ENCODE measurements at regions not wholly inside any gene's neighbourhood (a gene's known extent, or its start where the extent isn't known, plus 50 kb on each side); places are given as distances from the start of the nearest gene placed in this dataset.

- no peak for DNase-seq (ENCODE audit: low spot score)
- Histone ChIP-seq H3K27ac (ENCODE audit: low read depth, low read length, poor library complexity, severe bottlenecking) (no peak overlapping the region), H4K20me1 (ENCODE audit: insufficient read depth, low read length) (no peaks in the 10 kb centered on the region), H3K36me3 (ENCODE audit: insufficient read depth, low read length) (no peaks in the 10 kb centered on the region), H3K4me3 (ENCODE audit: low read depth, low read length, poor library complexity, severe bottlenecking) (no peak overlapping the region), H3K4me1 (ENCODE audit: insufficient read depth, low read length, poor library complexity, severe bottlenecking) (no peaks in the 10 kb centered on the region), H3K4me2 (ENCODE audit: low read length) (no peak overlapping the region), H3K9me3 (ENCODE audit: low read length) (no peaks in the 10 kb centered on the region), H3K9me2 (ENCODE audit: insufficient read depth, low read length) (no peaks in the 10 kb centered on the region), H3K79me2 (ENCODE audit: insufficient read depth, low read depth, low read length) (no peaks in the 10 kb centered on the region), H2AFZ (ENCODE audit: low read length) (no peak overlapping the region)
- TF ChIP-seq, protein P1, sequence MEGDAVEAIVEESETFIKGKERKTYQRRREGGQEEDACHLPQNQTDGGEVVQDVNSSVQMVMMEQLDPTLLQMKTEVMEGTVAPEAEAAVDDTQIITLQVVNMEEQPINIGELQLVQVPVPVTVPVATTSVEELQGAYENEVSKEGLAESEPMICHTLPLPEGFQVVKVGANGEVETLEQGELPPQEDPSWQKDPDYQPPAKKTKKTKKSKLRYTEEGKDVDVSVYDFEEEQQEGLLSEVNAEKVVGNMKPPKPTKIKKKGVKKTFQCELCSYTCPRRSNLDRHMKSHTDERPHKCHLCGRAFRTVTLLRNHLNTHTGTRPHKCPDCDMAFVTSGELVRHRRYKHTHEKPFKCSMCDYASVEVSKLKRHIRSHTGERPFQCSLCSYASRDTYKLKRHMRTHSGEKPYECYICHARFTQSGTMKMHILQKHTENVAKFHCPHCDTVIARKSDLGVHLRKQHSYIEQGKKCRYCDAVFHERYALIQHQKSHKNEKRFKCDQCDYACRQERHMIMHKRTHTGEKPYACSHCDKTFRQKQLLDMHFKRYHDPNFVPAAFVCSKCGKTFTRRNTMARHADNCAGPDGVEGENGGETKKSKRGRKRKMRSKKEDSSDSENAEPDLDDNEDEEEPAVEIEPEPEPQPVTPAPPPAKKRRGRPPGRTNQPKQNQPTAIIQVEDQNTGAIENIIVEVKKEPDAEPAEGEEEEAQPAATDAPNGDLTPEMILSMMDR (conservative IDR thresholded peaks at IDR 0.05; ENCODE audit: low read length), result no peak
- TF ChIP-seq EZH2phosphoT487 (IDR thresholded peaks at IDR 0.05; ENCODE audit: borderline replicate concordance, low read depth, low read length), result no peak
- ChIA-PET POLR2A (no interaction called here), CTCF (ENCODE audit: unreplicated experiment) (no interaction called here)
- intact Hi-C loops (cut with micrococcal nuclease; ENCODE audit: unreplicated experiment), result no loop called here
- BruUV-seq (replicated peaks), result no TSS peak
Observed at GRCh38 chr18:64986906-64987495, 763.8 kb upstream of the CDH7 start.

- intact Hi-C loops (cut with micrococcal nuclease; ENCODE audit: unreplicated experiment), result no loop called here
- Histone ChIP-seq H2AFZ (ENCODE audit: low read length) (no peak overlapping the region), H3K79me2 (ENCODE audit: insufficient read depth, low read depth, low read length) (no peaks in the 10 kb centered on the region), H3K36me3 (ENCODE audit: insufficient read depth, low read length) (no peaks in the 10 kb centered on the region), H3K9me3 (ENCODE audit: low read length) (no peaks in the 10 kb centered on the region), H3K9me2 (ENCODE audit: insufficient read depth, low read length) (no peaks in the 10 kb centered on the region), H3K4me2 (ENCODE audit: low read length) (no peak overlapping the region), H4K20me1 (ENCODE audit: insufficient read depth, low read length) (no peaks in the 10 kb centered on the region), H3K27ac (ENCODE audit: low read depth, low read length, poor library complexity, severe bottlenecking) (no peak overlapping the region), H3K4me3 (ENCODE audit: low read depth, low read length, poor library complexity, severe bottlenecking) (no peak overlapping the region), H3K4me1 (ENCODE audit: insufficient read depth, low read length, poor library complexity, severe bottlenecking) (no peaks in the 10 kb centered on the region)
- TF ChIP-seq EZH2phosphoT487 (IDR thresholded peaks at IDR 0.05; ENCODE audit: borderline replicate concordance, low read depth, low read length), result no peak
- TF ChIP-seq, protein P1 (conservative IDR thresholded peaks at IDR 0.05; ENCODE audit: low read length), result no peak
- BruUV-seq (replicated peaks), result no TSS peak
- ChIA-PET POLR2A (no interaction called here), CTCF (ENCODE audit: unreplicated experiment) (no interaction called here)
- DNase-seq (ENCODE audit: low spot score), result no peak
Observed at GRCh38 chr18:64983497-64984238, 767.1 kb upstream of the CDH7 start.

- TF ChIP-seq, protein P1 (conservative IDR thresholded peaks at IDR 0.05; ENCODE audit: low read length), result no peak
- TF ChIP-seq EZH2phosphoT487 (IDR thresholded peaks at IDR 0.05; ENCODE audit: borderline replicate concordance, low read depth, low read length), result no peak
- Histone ChIP-seq H3K4me2 (ENCODE audit: low read length) (no peak overlapping the region), H3K27ac (ENCODE audit: low read depth, low read length, poor library complexity, severe bottlenecking) (no peak overlapping the region), H3K9me2 (ENCODE audit: insufficient read depth, low read length) (no peaks in the 10 kb centered on the region), H3K79me2 (ENCODE audit: insufficient read depth, low read depth, low read length) (no peaks in the 10 kb centered on the region), H3K4me3 (ENCODE audit: low read depth, low read length, poor library complexity, severe bottlenecking) (no peak overlapping the region), H3K4me1 (ENCODE audit: insufficient read depth, low read length, poor library complexity, severe bottlenecking) (no peaks in the 10 kb centered on the region), H3K36me3 (ENCODE audit: insufficient read depth, low read length) (no peaks in the 10 kb centered on the region), H2AFZ (ENCODE audit: low read length) (no peak overlapping the region), H4K20me1 (ENCODE audit: insufficient read depth, low read length) (no peaks in the 10 kb centered on the region), H3K9me3 (ENCODE audit: low read length) (no peaks in the 10 kb centered on the region)
- intact Hi-C loops (cut with micrococcal nuclease; ENCODE audit: unreplicated experiment), result no loop called here
- no peak for DNase-seq (ENCODE audit: low spot score)
- BruUV-seq (replicated peaks), result no TSS peak
- CTCF ChIA-PET (ENCODE audit: unreplicated experiment), result no interaction called here
- POLR2A ChIA-PET, result no interaction called here
Observed at GRCh38 chr18:64982414-64983055, 768.3 kb upstream of the CDH7 start.
